ENCODE measurements at regions not wholly inside any gene's neighbourhood (a gene's known extent, or its start where the extent isn't known, plus 50 kb on each side); places are given as distances from the start of the nearest gene placed in this dataset.
"Not testable (repeated sequence)": the region's sequence is repeated elsewhere in the genome, so short reads cannot be mapped to it uniquely, and the experiment has no call there.

- DNase-seq, result no peak
Measured at GRCh38 chr6:92008757-92009502, 1410.4 kb downstream of the EPHA7 start.

- no peak for DNase-seq
Measured at GRCh38 chr6:92000112-92000511, 1413.2 kb upstream of the MAP3K7 start.

GRCh38 chr6:91994787-91995186 is 1407.9 kb upstream of the MAP3K7 start:
- no peak for DNase-seq

GRCh38 chr6:91982559-91982958 is 1395.7 kb upstream of the MAP3K7 start:
- no peak for DNase-seq

GRCh38 chr6:91976797-91977196 is 1389.9 kb upstream of the MAP3K7 start:
- no peak for DNase-seq

GRCh38 chr6:91970700-91971099 is 1383.8 kb upstream of the MAP3K7 start:
- DNase-seq, result no peak

GRCh38 chr6:91965872-91966271 is 1379.0 kb upstream of the MAP3K7 start:
- DNase-seq, result no peak

- no peak for DNase-seq
Measured at GRCh38 chr6:91961671-91962070, 1374.8 kb upstream of the MAP3K7 start.

- DNase-seq, result no peak
Measured at GRCh38 chr6:91961236-91961635, 1374.4 kb upstream of the MAP3K7 start.

- no peak for DNase-seq
Measured at GRCh38 chr6:91941838-91942237, 1355.0 kb upstream of the MAP3K7 start.

GRCh38 chr6:91940801-91941200 is 1353.9 kb upstream of the MAP3K7 start:
- DNase-seq, result no peak

GRCh38 chr6:91926827-91927226 is 1340.0 kb upstream of the MAP3K7 start:
- DNase-seq, result no peak

- no peak for DNase-seq
Measured at GRCh38 chr6:91926361-91926760, 1339.5 kb upstream of the MAP3K7 start.

GRCh38 chr6:91911945-91912344 is 1325.1 kb upstream of the MAP3K7 start:
- no peak for DNase-seq

- DNase-seq, result no peak
Measured at GRCh38 chr6:91904586-91905164, 1317.8 kb upstream of the MAP3K7 start.

- no peak for DNase-seq
Measured at GRCh38 chr6:91895599-91896285, 1308.9 kb upstream of the MAP3K7 start.

GRCh38 chr6:91886183-91886795 is 1299.4 kb upstream of the MAP3K7 start:
- no peak for DNase-seq

GRCh38 chr6:91881791-91882190 is 1294.9 kb upstream of the MAP3K7 start:
- not testable (repeated sequence) for DNase-seq

- no peak for DNase-seq
Measured at GRCh38 chr6:91879386-91879995, 1292.6 kb upstream of the MAP3K7 start.

- no peak for DNase-seq
Measured at GRCh38 chr6:91877994-91878393, 1291.1 kb upstream of the MAP3K7 start.

- DNase-seq, result no peak
Measured at GRCh38 chr6:91874971-91875370, 1288.1 kb upstream of the MAP3K7 start.

GRCh38 chr6:91868539-91869202 is 1281.8 kb upstream of the MAP3K7 start:
- no peak for DNase-seq

GRCh38 chr6:91865889-91866288 is 1279.0 kb upstream of the MAP3K7 start:
- DNase-seq, result no peak

Data from stimulated activated CD4-positive, alpha-beta T cell treated with anti-CD3 and anti-CD28 coated beads, Interleukin-2, amount 100 ng/mL, for 24 hours (primary cell).